Esophagus squamous epithelium (tissue), 5 donors: ENCODE measurements at regions not wholly inside any gene's neighbourhood (a gene's known extent, or its start where the extent isn't known, plus 50 kb on each side); places are given as distances from the start of the nearest gene placed in this dataset.

Source experiments
- DNase-seq: peaks from one replicate; lab custom pipeline; 2025; lab: John Stamatoyannopoulos, UW
- H3K27ac ChIP-seq, 4 donors: fragments of 200-600 bp; sonication (generic); one replicate each; pipeline ENCODE4 v1.5.1; 2016 to 2019; ENCODE audit warnings: mild to moderate bottlenecking in 1 of 4
- H3K27me3 ChIP-seq, 4 donors: fragments of 200-600 bp; sonication (generic); 1 replicate in 3 of 4; 2 replicates in 1 of 4; pipeline versions ENCODE4 v1.5.1 to v1.6.0; 2017 to 2021; ENCODE audit warnings: antibody characterized with exemption in 1 of 4
- H3K36me3 ChIP-seq, 3 donors: fragments of 200-600 bp; sonication (generic); one replicate each; pipeline ENCODE4 v1.5.1; 2016 to 2019
- H3K4me1 ChIP-seq, 3 donors: fragments of 200-600 bp; sonication (generic); one replicate each; pipeline ENCODE4 v1.5.1; 2017 to 2019
- H3K4me3 ChIP-seq, 4 donors: fragments of 200-600 bp; sonication (generic); 1 replicate in 3 of 4; 2 replicates in 1 of 4; pipeline ENCODE4 v1.5.1; 2016 to 2019; ENCODE audit warnings: mild to moderate bottlenecking in 2 of 4, moderate library complexity in 1 of 4
- H3K9me3 ChIP-seq, 3 donors: fragments of 200-600 bp; sonication (generic); one replicate each; pipeline ENCODE4 v1.5.1; 2016 to 2019
- POLR2A ChIP-seq, 4 donors: fragments of 450-650 bp; IDR thresholded peaks; one replicate each; pipeline ENCODE4 v1.6.1; 2017; ENCODE audit warnings: antibody characterized with exemption in 4 of 4, mild to moderate bottlenecking in 4 of 4, moderate library complexity in 3 of 4
- WGBS, 2 donors: methylation state at CpG; one replicate each; pipeline ENCODE4 v1.1.5; 2018; 5-methylcytosine and 5-hydroxymethylcytosine counted together
- intact Hi-C: fragments of 100-400 bp; cut with DNase I; formaldehyde crosslinking; loops from one replicate; pipeline ENCODE4 v1.15.0; 2022
- TF ChIP-seq, protein P1 (sequence below), 6 experiments: fragments of 450-650 bp in 4 of 6; fragments of 200-600 bp in 2 of 6; sonication (generic) in 2 of 6; IDR thresholded peaks; one replicate each; pipeline ENCODE4 v1.5.1; 2016 to 2019; ENCODE audit warnings: antibody characterized with exemption in 6 of 6, mild to moderate bottlenecking in 4 of 6, moderate library complexity in 4 of 6
- donor health status: DM: yes; HTN: yes; CAD: no.

DNA sequence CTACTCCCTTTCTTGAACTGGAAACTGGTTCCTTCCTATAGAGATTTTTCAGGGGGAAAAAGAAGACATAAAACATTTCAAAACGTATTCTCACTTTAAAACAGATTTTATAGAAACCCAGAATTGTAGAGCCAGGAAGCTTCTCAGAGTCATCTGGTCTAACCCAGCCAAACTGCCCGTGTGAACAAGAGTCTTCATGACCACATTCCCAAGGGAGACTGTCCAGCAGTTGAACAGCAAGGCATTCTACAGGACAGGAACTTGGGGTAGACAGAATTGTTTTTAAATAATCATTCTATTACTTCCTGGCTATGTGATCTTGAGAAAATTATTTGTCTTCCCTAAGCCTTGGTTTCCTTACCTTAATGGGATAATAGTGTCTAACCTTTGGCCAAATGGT is 163.5 kb upstream of the IVNS1ABP start:
- Histone ChIP-seq H3K27me3 (no peaks in the 10 kb centered on the region), H3K9me3 (no peaks in the 10 kb centered on the region), H3K27ac (no peak overlapping the region), H3K4me3 (no peak overlapping the region), H3K36me3 (no peaks in the 10 kb centered on the region), H3K4me1 (peaks cover 0 to 17% (median 4%) of the 10 kb centered on the region in 3 donors)
- intact Hi-C loops: no loop called here
- WGBS, 2 donors: 50 to 70% methylated on average over 2 of the region's 2 CpGs
- DNase-seq: no peak
- TF ChIP-seq POLR2A (IDR thresholded peaks at IDR 0.05): no peak
- TF ChIP-seq, protein P1, sequence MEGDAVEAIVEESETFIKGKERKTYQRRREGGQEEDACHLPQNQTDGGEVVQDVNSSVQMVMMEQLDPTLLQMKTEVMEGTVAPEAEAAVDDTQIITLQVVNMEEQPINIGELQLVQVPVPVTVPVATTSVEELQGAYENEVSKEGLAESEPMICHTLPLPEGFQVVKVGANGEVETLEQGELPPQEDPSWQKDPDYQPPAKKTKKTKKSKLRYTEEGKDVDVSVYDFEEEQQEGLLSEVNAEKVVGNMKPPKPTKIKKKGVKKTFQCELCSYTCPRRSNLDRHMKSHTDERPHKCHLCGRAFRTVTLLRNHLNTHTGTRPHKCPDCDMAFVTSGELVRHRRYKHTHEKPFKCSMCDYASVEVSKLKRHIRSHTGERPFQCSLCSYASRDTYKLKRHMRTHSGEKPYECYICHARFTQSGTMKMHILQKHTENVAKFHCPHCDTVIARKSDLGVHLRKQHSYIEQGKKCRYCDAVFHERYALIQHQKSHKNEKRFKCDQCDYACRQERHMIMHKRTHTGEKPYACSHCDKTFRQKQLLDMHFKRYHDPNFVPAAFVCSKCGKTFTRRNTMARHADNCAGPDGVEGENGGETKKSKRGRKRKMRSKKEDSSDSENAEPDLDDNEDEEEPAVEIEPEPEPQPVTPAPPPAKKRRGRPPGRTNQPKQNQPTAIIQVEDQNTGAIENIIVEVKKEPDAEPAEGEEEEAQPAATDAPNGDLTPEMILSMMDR (IDR thresholded peaks at IDR 0.05): no peak

DNA sequence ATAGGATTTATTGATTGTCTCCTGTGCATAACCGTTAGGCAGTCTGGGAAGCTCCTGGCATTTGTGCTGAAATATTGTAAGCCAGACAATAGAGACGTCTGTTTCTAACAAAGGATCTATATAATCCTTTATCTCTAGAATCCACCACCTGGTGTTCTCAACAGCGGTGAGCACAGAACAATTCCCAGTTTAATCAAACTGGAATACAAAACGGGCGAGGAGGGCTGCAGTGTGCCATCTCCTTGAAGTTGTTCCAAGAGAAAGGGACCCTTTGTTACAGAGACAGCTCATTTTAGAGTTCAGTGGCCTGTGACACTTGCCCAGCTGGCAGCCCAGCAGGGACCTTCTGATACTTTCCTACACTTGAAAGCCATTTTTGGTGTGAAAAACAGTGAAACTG is 162.8 kb upstream of the IVNS1ABP start:
- Histone ChIP-seq H3K4me3 (no peak overlapping the region), H3K27me3 (no peaks in the 10 kb centered on the region), H3K9me3 (no peaks in the 10 kb centered on the region), H3K27ac (no peak overlapping the region), H3K36me3 (no peaks in the 10 kb centered on the region), H3K4me1 (peaks cover 0 to 16% (median 4%) of the 10 kb centered on the region in 3 donors)
- TF ChIP-seq, protein P1 (IDR thresholded peaks at IDR 0.05): no peak
- 71 to 76% methylated on average over 4 to 5 of the region's 5 CpGs for WGBS, 2 donors
- DNase-seq: no peak
- intact Hi-C loops: no loop called here

DNA sequence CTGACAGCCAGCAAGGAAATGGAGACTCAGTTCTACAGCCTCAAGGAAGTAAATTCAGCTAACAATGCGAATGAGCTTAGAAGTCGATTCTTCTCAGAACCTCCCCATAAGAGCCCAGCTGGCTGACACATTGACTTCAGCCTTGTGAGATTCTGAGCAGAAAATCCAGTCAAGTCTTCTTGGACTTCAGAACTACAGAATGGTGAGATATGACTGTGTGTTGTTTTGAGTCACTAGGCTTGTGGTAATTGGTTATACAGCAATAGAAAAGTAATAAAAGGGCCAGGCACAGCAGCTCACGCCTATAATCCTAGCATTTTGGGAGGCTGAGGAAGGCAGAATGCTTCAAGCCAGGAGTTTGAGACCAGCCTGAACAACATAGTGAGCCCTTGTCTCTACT is 161.8 kb upstream of the IVNS1ABP start:
- TF ChIP-seq, protein P1 (IDR thresholded peaks at IDR 0.05): no peak
- TF ChIP-seq POLR2A (IDR thresholded peaks at IDR 0.05): no peak
- intact Hi-C loops: no loop called here
- Histone ChIP-seq H3K27ac (no peak overlapping the region), H3K4me3 (no peak overlapping the region), H3K27me3 (no peaks in the 10 kb centered on the region), H3K9me3 (no peaks in the 10 kb centered on the region), H3K36me3 (no peaks in the 10 kb centered on the region), H3K4me1 (peaks cover 0 to 7% (median 4%) of the 10 kb centered on the region in 3 donors)
- 86 to 90% methylated on average over 3 of the region's 3 CpGs for whole genome bisulfite sequencing, 2 donors
- DNase-seq: no peak

DNA sequence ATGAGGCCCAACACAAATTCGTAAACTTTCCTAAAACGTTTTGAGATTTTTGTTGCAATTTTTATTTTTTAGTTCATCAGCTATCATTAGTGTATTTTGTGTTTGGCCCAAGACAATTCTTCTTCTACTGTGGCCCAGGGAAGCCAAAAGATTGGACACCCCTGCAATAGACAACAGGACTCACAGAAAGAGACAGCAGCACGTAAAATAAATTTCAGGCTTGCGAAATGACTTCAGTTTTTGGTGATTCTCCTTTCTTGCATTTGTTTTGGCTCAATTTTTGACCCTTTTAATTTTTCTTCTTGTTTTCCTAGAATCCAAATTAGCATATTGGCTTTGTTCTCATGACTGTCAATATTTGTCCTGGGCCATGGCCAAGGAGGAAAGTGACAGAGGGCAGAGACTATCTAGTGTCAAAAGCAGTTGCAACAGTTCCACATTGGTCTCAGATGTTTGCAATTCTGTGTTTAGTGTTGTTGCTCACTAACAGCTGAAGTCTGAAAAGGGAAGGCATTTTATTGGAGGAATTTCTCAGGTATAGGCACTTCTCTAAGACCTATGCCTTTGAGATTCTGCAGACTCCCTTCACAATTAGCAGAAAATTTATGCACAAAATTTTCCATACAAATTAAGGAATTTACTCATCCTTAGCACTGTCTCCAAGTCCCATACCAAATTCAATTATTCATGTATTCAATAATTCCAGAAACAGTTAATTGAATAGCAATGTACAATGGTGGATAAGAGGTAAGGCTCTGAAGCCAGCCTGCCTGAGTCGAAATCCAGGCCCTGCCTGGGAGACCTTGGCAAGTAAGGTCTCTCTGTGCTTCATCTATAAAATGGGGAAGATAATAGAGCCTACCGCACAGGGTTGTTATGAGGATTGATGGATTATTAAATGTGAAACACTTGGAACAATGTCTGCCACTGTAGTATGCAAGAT is 160.9 kb upstream of the IVNS1ABP start:
- Histone ChIP-seq H3K27ac (no peak overlapping the region), H3K4me3 (no peak overlapping the region), H3K9me3 (no peaks in the 10 kb centered on the region), H3K4me1 (no peaks in the 10 kb centered on the region), H3K27me3 (no peaks in the 10 kb centered on the region), H3K36me3 (no peaks in the 10 kb centered on the region)
- no peak for TF ChIP-seq POLR2A (IDR thresholded peaks at IDR 0.05)
- TF ChIP-seq, protein P1 (IDR thresholded peaks at IDR 0.05): no peak
- no peak for DNase-seq
- intact Hi-C loops: no loop called here
- WGBS, 2 donors: 79 to 91% methylated on average over 6 of the region's 6 CpGs

DNA sequence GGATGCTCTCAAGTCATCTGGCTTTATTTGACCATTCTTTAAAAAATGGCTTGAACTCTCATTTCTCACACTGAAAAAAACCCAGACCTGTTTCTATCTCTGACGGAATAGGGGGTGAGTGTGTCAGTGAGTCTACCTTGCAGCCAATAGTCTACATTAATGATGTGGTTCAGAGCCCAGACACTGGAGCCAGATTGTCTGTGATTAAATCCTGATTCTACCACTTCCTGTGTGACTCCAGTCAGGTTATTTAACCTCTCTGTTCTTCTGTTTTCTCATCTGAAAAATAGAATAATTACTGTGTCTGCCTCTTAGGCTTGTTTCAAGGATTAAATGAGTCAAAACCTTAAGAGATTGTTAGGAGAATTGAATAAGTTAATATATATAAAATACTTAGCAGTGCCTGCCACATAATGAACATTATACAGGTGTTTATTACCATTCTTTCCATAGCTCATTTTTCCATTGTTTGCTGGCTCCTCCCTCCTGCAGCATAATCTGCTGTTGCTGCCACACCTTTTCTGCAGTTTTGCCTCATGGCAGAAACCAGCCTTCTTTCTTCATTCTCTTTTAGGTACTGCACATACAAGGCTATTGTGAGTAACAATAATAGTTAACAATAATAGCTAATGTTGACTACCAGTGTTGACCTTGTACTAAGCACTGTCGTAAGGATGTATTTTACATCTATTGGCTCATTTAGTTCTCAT is 157.6 kb upstream of the IVNS1ABP start:
- H3K36me3 ChIP-seq: no peaks in the 10 kb centered on the region
- WGBS, 2 donors: 79 to 87% methylated on average over 2 of the region's 2 CpGs
- H3K9me3 ChIP-seq: no peaks in the 10 kb centered on the region

More for the DNA sequence above, 157.6 kb upstream of the IVNS1ABP start:
- Histone ChIP-seq H3K4me1 (no peaks in the 10 kb centered on the region), H3K4me3 (no peak overlapping the region), H3K27me3 (no peaks in the 10 kb centered on the region), H3K27ac (no peak overlapping the region)
- intact Hi-C loops: no loop called here
- no peak for DNase-seq
- TF ChIP-seq, protein P1 (IDR thresholded peaks at IDR 0.05): no peak
- no peak for TF ChIP-seq POLR2A (IDR thresholded peaks at IDR 0.05)
